Stimulated activated CD4-positive, alpha-beta T cell treated with anti-CD3 and anti-CD28 coated beads, Interleukin-15, amount 100 ng/mL, for 24 hours (primary cell): ENCODE measurements at regions not wholly inside any gene's neighbourhood (a gene's known extent, or its start where the extent isn't known, plus 50 kb on each side); places are given as distances from the start of the nearest gene placed in this dataset.

Source experiments
- DNase-seq: peaks from one replicate; pipeline ENCODE4 v3.0.0-alpha.2; 2020

DNA sequence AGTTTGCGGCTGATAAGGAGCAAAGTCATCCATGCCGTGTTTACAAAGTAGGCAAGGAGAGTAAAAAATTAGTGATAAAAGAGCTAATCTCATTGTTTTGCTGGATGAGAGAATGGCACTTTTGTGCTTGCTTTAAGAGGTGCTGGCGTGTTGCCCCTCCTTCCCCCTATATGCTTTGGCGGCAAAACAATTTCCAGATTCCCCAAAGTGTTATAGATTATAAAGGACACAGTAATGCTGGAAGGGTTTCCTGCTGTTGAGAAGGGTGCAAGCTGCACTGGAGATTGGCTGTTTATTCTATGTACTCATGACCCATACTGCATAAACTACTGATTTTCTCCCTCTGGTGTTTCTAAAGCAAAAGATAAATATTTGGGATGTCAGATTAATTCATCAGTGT lies 338.9 kb upstream of the MAP3K7 start:
- no peak for DNase-seq

- no peak for DNase-seq
Observed at GRCh38 chr6:90922325-90922724, 335.5 kb upstream of the MAP3K7 start.

- DNase-seq, result no peak
Observed at GRCh38 chr6:90918361-90918760, 331.5 kb upstream of the MAP3K7 start.

DNA sequence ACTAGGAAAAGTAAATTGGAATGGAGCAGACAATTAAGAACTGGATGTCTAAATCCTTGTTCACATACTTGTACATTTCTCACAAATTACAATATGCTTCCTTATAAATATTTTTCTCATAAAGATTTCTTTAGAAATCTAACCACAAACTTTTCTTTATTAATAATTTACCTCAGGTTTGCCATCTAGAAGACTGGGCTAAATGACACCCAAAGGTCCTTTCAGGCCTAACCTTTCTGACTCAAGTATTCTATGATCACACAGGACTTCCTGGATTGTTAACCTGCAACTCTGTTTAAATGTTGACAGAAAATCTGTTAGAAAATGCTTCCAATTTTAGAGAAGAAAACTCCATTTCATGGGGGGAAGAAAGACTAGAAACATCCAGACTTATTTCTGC lies 330.5 kb upstream of the MAP3K7 start:
- no peak for DNase-seq

DNA sequence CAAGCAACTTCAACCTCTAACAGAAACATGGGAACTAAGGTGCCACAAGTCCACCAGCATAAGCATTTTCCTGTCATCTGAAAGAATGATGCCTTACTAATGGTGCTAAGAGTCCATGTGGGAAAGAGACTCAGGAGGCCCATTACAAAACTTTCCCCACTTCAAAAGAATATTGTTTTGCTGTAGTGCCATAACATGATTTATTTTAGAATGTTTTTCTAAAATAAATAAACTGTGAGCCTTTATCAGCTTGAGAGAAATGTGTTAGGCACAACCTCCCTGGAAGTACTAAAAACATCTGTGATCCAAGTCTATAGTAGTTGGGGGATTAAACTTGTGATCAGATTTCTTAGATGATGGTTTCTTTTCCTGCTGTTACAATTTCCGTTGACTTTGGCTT lies 330.1 kb upstream of the MAP3K7 start:
- no peak for DNase-seq

- DNase-seq, result no peak
Observed at GRCh38 chr6:90915224-90915915, 328.5 kb upstream of the MAP3K7 start.

- no peak for DNase-seq
Observed at GRCh38 chr6:90914312-90914711, 327.4 kb upstream of the MAP3K7 start.

DNA sequence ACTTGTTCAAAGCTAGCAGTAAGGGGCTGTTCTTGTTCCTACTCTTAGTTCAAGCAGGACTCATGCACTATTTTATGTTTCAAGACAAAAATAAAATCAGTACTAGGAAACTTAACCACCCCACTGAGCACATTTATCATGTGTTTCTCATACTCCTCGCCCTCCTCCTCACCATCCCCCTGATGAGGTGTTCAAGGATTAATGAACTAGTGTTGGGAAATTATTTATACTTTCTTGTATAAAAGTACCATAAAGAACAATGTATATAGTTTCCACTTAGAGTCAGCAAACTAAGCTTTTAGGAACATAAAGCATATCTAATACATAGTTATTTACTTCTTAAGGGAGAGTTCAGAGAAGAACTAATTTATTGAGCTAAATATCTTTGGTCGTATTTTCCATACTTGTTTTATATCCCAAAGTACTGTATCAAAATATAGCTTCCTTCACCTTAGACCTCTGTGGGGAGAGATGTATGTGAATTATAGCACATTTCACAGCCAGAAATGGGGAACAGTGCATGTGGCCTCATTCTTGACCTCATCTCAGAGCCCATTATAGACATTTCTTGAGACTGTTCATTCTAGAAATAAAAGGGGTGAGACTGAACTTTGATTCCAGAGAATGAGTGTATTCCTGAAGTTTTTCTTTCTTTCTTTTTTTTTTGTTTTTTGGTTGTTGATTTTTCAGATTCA lies 326.5 kb upstream of the MAP3K7 start:
- no peak for DNase-seq

DNA sequence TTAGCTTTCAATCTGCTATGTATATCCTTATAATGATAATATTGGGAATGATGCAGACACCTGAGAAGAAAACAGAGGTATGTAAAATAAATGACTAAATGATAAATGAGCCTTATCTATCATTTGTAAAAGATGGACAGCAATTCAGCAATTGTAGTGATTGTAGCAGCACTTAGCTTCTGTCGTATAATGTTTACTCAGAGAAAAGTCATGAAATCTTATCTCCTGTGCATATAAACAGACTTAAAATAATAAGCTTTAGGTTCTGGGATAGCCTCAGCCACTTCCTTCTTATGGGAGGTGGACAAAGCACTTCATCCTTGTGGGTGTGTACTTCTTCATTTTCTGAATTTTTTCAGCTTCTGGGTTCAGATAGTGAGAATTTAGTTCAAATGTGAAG lies 324.8 kb upstream of the MAP3K7 start:
- DNase-seq, result no peak

- no peak for DNase-seq
Observed at GRCh38 chr6:90910893-90911292, 324.0 kb upstream of the MAP3K7 start.

DNA sequence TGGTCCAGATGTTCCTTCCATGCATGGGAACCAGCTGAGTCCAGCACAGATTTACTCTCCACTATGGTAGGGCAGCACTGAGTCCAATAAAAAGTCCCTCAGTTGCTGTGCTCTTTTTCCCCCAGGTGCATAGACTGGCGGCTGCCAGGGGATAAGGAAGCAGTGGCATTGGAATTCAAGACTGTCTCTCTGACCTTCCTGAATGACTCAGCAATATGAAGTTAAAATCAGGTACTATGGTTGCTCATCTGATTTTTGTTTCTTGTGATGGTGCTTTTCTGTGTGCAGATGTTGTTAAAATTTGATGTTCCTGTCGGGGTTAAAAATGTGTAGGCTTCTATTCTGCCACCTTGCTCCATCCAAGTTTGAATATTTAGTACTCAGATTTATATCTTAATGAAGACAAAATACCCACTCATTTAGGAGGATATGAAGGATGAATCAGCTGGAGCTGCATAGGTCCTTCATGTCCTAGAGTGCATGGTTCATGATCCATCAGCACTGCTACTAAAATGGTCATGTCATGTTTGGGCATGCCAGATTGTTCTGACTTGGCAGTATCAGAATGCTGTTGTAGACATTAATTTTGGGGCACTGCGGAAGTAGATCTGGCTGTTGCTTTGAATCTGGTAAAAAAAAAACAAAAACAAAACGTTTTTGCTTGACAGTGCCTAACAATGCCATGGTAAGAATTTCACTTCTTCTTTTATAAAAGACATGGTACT lies 321.2 kb upstream of the MAP3K7 start:
- no peak for DNase-seq

GRCh38 chr6:90905351-90905750 lies 318.5 kb upstream of the MAP3K7 start:
- no peak for DNase-seq

- no peak for DNase-seq
Observed at GRCh38 chr6:90900034-90900433, 313.2 kb upstream of the MAP3K7 start.

GRCh38 chr6:90898763-90899162 lies 311.9 kb upstream of the MAP3K7 start:
- no peak for DNase-seq

DNA sequence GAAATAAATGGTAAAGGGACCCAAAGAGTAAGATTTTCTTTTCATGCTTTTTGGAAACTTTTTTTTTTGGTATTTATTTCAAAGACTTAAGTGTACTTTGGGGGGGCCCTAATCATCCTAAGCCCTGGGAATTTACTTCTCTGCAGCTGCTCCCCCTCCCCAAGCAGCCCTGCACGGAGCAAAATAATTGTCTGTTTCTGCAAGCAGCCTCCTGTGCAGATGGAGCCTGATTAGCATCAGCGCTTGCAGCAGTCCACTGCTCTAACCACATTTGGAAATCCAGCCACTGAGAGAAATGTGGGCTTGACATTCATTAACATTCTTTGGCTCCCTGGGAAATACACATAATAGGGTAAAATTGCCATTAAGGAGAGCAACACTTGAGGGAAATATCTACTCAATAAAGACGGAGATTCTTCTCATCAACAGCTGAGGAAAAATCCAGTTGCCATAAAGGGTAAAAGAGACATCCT lies 309.2 kb upstream of the MAP3K7 start:
- DNase-seq, result no peak

- DNase-seq, result no peak
Observed at GRCh38 chr6:90895299-90896074, 308.6 kb upstream of the MAP3K7 start.

DNA sequence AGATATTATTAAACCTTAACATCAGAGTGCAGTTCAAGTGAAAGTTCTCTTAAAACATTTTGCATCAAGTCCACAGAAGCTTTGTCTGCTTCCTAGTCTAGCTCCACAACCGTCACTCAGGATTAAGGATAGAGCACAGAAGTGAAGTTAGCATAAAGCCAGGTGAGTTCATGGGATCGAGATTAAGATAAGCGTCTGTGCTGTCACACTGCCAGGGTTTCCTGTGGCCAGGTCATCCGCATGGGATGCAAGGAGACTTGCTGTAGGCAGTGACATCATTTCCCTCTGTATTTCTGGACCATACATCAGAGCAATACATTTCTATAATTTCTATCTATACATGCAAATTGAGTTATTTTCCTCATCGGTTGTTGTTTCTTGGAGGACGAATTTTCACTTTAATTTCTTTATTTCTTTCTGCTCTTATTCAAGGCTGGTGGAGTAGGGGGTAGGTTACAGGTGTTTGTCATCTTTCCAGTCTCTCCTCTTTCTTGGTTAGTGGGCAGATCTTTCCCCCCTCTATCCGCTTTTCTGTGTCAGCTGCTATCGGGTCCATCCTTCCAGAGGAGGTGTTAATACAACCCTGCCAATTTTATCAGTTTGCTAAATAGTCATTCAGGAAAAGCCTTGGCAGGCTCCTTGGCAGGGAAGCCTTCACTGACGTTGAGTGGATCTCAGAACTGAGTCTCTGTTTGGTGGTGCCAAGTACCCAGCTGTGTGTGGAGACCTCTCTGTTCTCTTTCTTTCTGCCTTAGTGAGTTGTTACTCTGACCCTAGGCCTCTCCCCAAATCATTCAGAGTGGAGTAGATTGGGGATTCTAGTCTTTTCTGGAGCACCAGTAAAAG lies 307.6 kb upstream of the MAP3K7 start:
- no peak for DNase-seq

GRCh38 chr6:90893400-90893799 lies 306.5 kb upstream of the MAP3K7 start:
- no peak for DNase-seq

DNA sequence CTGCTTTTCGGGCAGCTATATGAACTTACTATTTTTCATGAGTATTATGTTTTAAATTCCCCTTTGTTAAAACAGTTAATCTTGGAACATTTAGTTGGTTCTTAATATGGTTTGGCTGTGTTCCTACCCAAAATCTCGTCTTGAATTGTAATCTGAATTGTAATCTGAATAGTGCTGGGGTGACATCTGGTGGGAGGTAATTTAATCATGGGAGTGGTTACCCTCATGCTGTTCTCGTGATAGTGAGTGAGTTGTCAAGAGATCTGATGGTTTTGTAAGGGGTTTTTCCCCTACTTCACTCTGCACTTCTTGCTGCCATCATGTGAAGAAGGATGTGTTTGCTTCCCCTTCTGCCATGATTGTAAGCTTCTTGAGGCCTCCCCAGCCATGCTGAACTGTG lies 305.4 kb upstream of the MAP3K7 start:
- DNase-seq, result no peak

GRCh38 chr6:90891355-90891754 lies 304.5 kb upstream of the MAP3K7 start:
- DNase-seq, result no peak

GRCh38 chr6:90890683-90891330 lies 303.9 kb upstream of the MAP3K7 start:
- DNase-seq, result no peak

GRCh38 chr6:90887764-90888163 lies 300.9 kb upstream of the MAP3K7 start:
- no peak for DNase-seq
